HG02642 (cell line): ENCODE measurements at regions not wholly inside any gene's neighbourhood (a gene's known extent, or its start where the extent isn't known, plus 50 kb on each side); places are given as distances from the start of the nearest gene placed in this dataset.

ENCODE experiments used
- ATAC-seq: cut with Tn5 transposase; IDR thresholded peaks from one replicate; pipeline ENCODE4 v1.9.1; 2021; ENCODE audit warnings: mild to moderate bottlenecking; ENCODE audit not compliant: unreplicated experiment, poor library complexity

GRCh38 chr9:109910671-109911518 lies 130.9 kb downstream of the PALM2AKAP2 start:
- no peak for ATAC-seq

GRCh38 chr9:109912082-109912582 lies 132.1 kb downstream of the PALM2AKAP2 start:
- no peak for ATAC-seq

GRCh38 chr9:109912726-109913460 lies 132.9 kb downstream of the PALM2AKAP2 start:
- ATAC-seq = no peak

- ATAC-seq = no peak
Measured at GRCh38 chr9:109913461-109913810, 133.4 kb downstream of the PALM2AKAP2 start.

GRCh38 chr9:109914280-109915027 lies 134.5 kb downstream of the PALM2AKAP2 start:
- ATAC-seq = peak; percentile 60

GRCh38 chr9:109916316-109916715 lies 136.3 kb downstream of the PALM2AKAP2 start:
- ATAC-seq = no peak

- ATAC-seq = peak; percentile 68
Measured at GRCh38 chr9:109918339-109919163, 138.6 kb downstream of the PALM2AKAP2 start.

GRCh38 chr9:109919736-109920408 lies 139.9 kb downstream of the PALM2AKAP2 start:
- no peak for ATAC-seq

- ATAC-seq = no peak
Measured at GRCh38 chr9:109922617-109923470, 142.8 kb downstream of the PALM2AKAP2 start.

GRCh38 chr9:109923471-109923760 lies 143.4 kb downstream of the PALM2AKAP2 start:
- no peak for ATAC-seq

GRCh38 chr9:109923806-109924205 lies 143.8 kb downstream of the PALM2AKAP2 start:
- no peak for ATAC-seq

- no peak for ATAC-seq
Measured at GRCh38 chr9:109925799-109926198, 145.8 kb downstream of the PALM2AKAP2 start.

GRCh38 chr9:109926421-109926869 lies 146.4 kb downstream of the PALM2AKAP2 start:
- ATAC-seq = no peak

GRCh38 chr9:109931623-109932022 lies 151.6 kb downstream of the PALM2AKAP2 start:
- no peak for ATAC-seq

GRCh38 chr9:109934136-109934856 lies 154.3 kb downstream of the PALM2AKAP2 start:
- no peak for ATAC-seq

- no peak for ATAC-seq
Measured at GRCh38 chr9:109934857-109935215, 154.8 kb downstream of the PALM2AKAP2 start.

GRCh38 chr9:109935406-109936087 lies 155.5 kb downstream of the PALM2AKAP2 start:
- peak; percentile 51 for ATAC-seq
